SK-N-SH (cell line): ENCODE measurements at regions not wholly inside any gene's neighbourhood (a gene's known extent, or its start where the extent isn't known, plus 50 kb on each side); places are given as distances from the start of the nearest gene placed in this dataset.

ENCODE experiments used
- CTCF ChIA-PET: fragments of 300-600, 350-600 bp; formaldehyde crosslinking; extraction: SDS; loops from one replicate; lab custom pipeline; 2021; lab: Yijun Ruan, JAX
- POLR2A ChIA-PET: fragments of 350-600 bp; sonication (Branson Sonifier 250); formaldehyde crosslinking; extraction: SDS; loops from one replicate; lab custom pipeline; 2020; ENCODE audit warnings: antibody characterized with exemption, inconsistent platforms; lab: Yijun Ruan, JAX
- DNase-seq: peaks from one replicate; pipeline ENCODE4 v3.0.0; 2012
- H2AFZ ChIP-seq: fragments of 200-600 bp; sonication (generic); 2 replicates; pipeline ENCODE4 v1.8.1; 2016; ENCODE audit warnings: antibody characterized with exemption, mild to moderate bottlenecking, low read depth
- H3F3A ChIP-seq: fragments of 200-600 bp; sonication (generic); replicated peaks from 2 replicates; pipeline ENCODE3; 2016; ENCODE audit warnings: antibody characterized with exemption, mild to moderate bottlenecking; ENCODE audit not compliant: insufficient read depth
- H3K27ac ChIP-seq, 2 experiments: fragments of 200-500 bp in 1 of 2; fragments of 200-600 bp in 1 of 2; sonication (Bioruptor generic) in 1 of 2; sonication (generic), shearing (Covaris generic) in 1 of 2; 2 replicates each; pipeline versions ENCODE4 v1.5.1 to v1.6.1; 2014 to 2016; ENCODE audit warnings: low read depth in 2 of 2, inconsistent platforms in 1 of 2, low read length in 1 of 2, mild to moderate bottlenecking in 1 of 2, mixed read lengths in 1 of 2
- H3K27me3 ChIP-seq: fragments of 200-600 bp; sonication (generic), shearing (Covaris generic); 2 replicates; pipeline ENCODE4 v1.6.1; 2016; ENCODE audit warnings: mixed run types; ENCODE audit not compliant: insufficient read depth
- H3K36me3 ChIP-seq, 2 experiments: fragments of 200-500 bp in 1 of 2; fragments of 200-600 bp in 1 of 2; sonication (Bioruptor generic) in 1 of 2; sonication (generic) in 1 of 2; replicated peaks in 1 of 2; 2 replicates each; pipeline versions ENCODE3 to v1.5.1; 2014 to 2016; ENCODE audit warnings: low read length in 1 of 2, mild to moderate bottlenecking in 1 of 2; ENCODE audit not compliant: insufficient read depth in 2 of 2, control insufficient read depth in 1 of 2
- H3K4me1 ChIP-seq, 2 experiments: fragments of 200-500 bp in 1 of 2; fragments of 200-600 bp in 1 of 2; sonication (Bioruptor generic) in 1 of 2; sonication (generic), shearing (Covaris generic) in 1 of 2; 2 replicates each; pipeline versions ENCODE4 v1.5.1 to v1.6.1; 2014 to 2016; ENCODE audit warnings: low read depth in 1 of 2, low read length in 1 of 2, mixed run types in 1 of 2; ENCODE audit not compliant: insufficient read depth in 2 of 2, control insufficient read depth in 1 of 2
- H3K4me2 ChIP-seq: fragments of 200-600 bp; sonication (generic), shearing (Covaris generic); 2 replicates; pipeline ENCODE4 v1.6.1; 2017; ENCODE audit warnings: mixed run types
- H3K4me3 ChIP-seq, 2 experiments: fragments of 200-500 bp in 1 of 2; fragments of 200-600 bp in 1 of 2; sonication (Bioruptor generic) in 1 of 2; sonication (generic), shearing (Covaris generic) in 1 of 2; 2 replicates each; pipeline versions ENCODE4 v1.5.1 to v1.8.1; 2014 to 2016; ENCODE audit warnings: low read depth in 2 of 2, inconsistent platforms in 1 of 2, low read length in 1 of 2, mild to moderate bottlenecking in 1 of 2, mixed read lengths in 1 of 2, moderate library complexity in 1 of 2
- H3K79me2 ChIP-seq: fragments of 200-600 bp; sonication (generic); 2 replicates; pipeline ENCODE4 v1.8.1; 2017; ENCODE audit warnings: mild to moderate bottlenecking; ENCODE audit not compliant: insufficient read depth
- H3K9ac ChIP-seq: fragments of 200-600 bp; sonication (generic); 2 replicates; pipeline ENCODE4 v1.6.1; 2017; ENCODE audit warnings: mixed run types
- H3K9me2 ChIP-seq: fragments of 200-600 bp; sonication (generic); 2 replicates; pipeline ENCODE4 v1.6.1; 2017; ENCODE audit warnings: mixed run types
- H3K9me3 ChIP-seq: fragments of 200-600 bp; sonication (generic); 2 replicates; pipeline ENCODE4 v1.6.1; 2017; ENCODE audit warnings: mixed run types, mild to moderate bottlenecking, moderate library complexity
- H4K20me1 ChIP-seq: fragments of 200-600 bp; sonication (generic); 2 replicates; pipeline ENCODE4 v1.6.1; 2017; ENCODE audit warnings: mild to moderate bottlenecking, mixed run types; ENCODE audit not compliant: insufficient read depth
- EP300 ChIP-seq, 2 experiments: IDR thresholded peaks; 2 replicates each; pipeline versions ENCODE4 v1.4.0 to v1.6.1; 2012; ENCODE audit warnings: borderline replicate concordance in 1 of 2, low read depth in 1 of 2, low read length in 1 of 2
- EZH2phosphoT487 ChIP-seq: fragments of 200-600 bp; sonication (generic); IDR thresholded peaks from 2 replicates; pipeline ENCODE4 v1.6.1; 2017; ENCODE audit warnings: low read depth, mixed run types, mild to moderate bottlenecking, antibody characterized with exemption, moderate library complexity, borderline replicate concordance
- FOSL2 ChIP-seq: IDR thresholded peaks from 2 replicates; pipeline ENCODE4 v1.4.0; 2012; ENCODE audit warnings: low read depth, mild to moderate bottlenecking, moderate library complexity, borderline replicate concordance
- FOXM1 ChIP-seq: IDR thresholded peaks from 2 replicates; pipeline ENCODE4 v1.4.0; 2012; ENCODE audit warnings: low read depth, mild to moderate bottlenecking
- GATA2 ChIP-seq: sonication (generic); formaldehyde crosslinking; IDR thresholded peaks from 2 replicates; pipeline ENCODE4 v1.5.0; 2020; ENCODE audit warnings: mild to moderate bottlenecking, missing genetic modification reagents
- MXI1 ChIP-seq: IDR thresholded peaks from 2 replicates; pipeline ENCODE4 v1.6.1; 2012; ENCODE audit warnings: mild to moderate bottlenecking, low read depth, low read length, improper control_type of control experiment
- NRF1 ChIP-seq: IDR thresholded peaks from 2 replicates; pipeline ENCODE4 v1.6.1; 2012; ENCODE audit warnings: low read depth, mild to moderate bottlenecking, low read length
- POLR2AphosphoS5 ChIP-seq: IDR thresholded peaks from 2 replicates; pipeline ENCODE4 v1.6.1; 2012; ENCODE audit warnings: low read depth, low read length
- RFX5 ChIP-seq: IDR thresholded peaks from 2 replicates; pipeline ENCODE4 v1.6.1; 2012; ENCODE audit warnings: mild to moderate bottlenecking, improper control_type of control experiment, low read length
- SIN3A ChIP-seq: IDR thresholded peaks from 2 replicates; pipeline ENCODE4 v1.6.1; 2012; ENCODE audit warnings: low read depth, mild to moderate bottlenecking, low read length, moderate library complexity, borderline replicate concordance
- TAF1 ChIP-seq: IDR thresholded peaks from 2 replicates; pipeline ENCODE4 v1.6.1; 2012; ENCODE audit warnings: low read depth, mild to moderate bottlenecking, low read length, moderate library complexity, borderline replicate concordance
- YY1 ChIP-seq: IDR thresholded peaks from 2 replicates; pipeline ENCODE4 v1.4.0; 2012; ENCODE audit warnings: low read depth, mild to moderate bottlenecking
- WGBS: methylation state at CpG from one replicate; pipeline ENCODE4 v1.1.6; 2017; ENCODE audit warnings: low lambda C conversion rate; 5-methylcytosine and 5-hydroxymethylcytosine counted together
- TF ChIP-seq, protein P1 (sequence below): IDR thresholded peaks from 2 replicates; pipeline ENCODE4 v1.4.0; 2012; ENCODE audit warnings: low read depth
- TF ChIP-seq, protein P2 (sequence below): fragments of 150-350 bp; IDR thresholded peaks from 2 replicates; pipeline ENCODE4 v1.6.1; 2017; ENCODE audit warnings: antibody characterized with exemption, low read length, low read depth, borderline replicate concordance
- TF ChIP-seq, protein P3 (sequence below): IDR thresholded peaks from 2 replicates; pipeline ENCODE4 v1.4.0; 2012; ENCODE audit warnings: low read depth, borderline replicate concordance

DNA sequence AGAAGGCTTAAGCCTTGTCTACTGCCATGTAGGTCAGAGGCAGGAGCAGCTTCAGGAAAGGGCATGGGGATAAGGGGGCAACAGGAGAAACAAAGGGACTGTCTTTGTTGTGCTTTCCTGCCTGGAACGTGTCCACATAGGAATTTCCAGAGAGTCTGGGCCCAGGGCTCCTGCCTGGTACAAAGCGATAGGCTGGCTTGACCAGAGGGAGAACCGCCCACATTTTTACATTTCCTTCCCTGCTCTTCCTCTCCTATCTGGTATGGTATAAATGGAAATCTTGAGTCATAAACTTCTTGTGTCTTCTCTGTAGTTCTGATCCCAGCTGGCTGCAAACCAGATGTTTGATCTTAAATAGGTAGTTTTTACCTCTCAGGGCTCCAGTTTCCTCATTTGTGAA lies 414.8 kb downstream of the HRH4 start:
- Histone ChIP-seq H3K4me1 (no peaks in the 10 kb centered on the region; a peak in 2 of 4 replicates), H4K20me1 (no peaks in the 10 kb centered on the region), H3K36me3 (no peaks in the 10 kb centered on the region), H3K27ac (no peak overlapping the region), H3K79me2 (no peaks in the 10 kb centered on the region), H2AFZ (no peak overlapping the region), H3K4me3 (no peak overlapping the region), H3K9ac (no peak overlapping the region), H3K9me3 (no peaks in the 10 kb centered on the region), H3K27me3 (no peaks in the 10 kb centered on the region; the same call in 1 of the 2 replicates), H3K4me2 (no peak overlapping the region), H3F3A (no peaks in the 10 kb centered on the region), H3K9me2 (no peaks in the 10 kb centered on the region)
- TF ChIP-seq EP300 (IDR thresholded peaks at IDR 0.05; ENCODE audit: borderline replicate concordance in 1 of 2, low read depth in 1 of 2, low read length in 1 of 2) (no peak), EZH2phosphoT487 (no peak), NRF1 (no peak), MXI1 (no peak), FOSL2 (no peak), SIN3A (no peak), FOXM1 (no peak), YY1 (no peak)
- TF ChIP-seq, protein P1, sequence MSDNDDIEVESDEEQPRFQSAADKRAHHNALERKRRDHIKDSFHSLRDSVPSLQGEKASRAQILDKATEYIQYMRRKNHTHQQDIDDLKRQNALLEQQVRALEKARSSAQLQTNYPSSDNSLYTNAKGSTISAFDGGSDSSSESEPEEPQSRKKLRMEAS, result no peak
- TF ChIP-seq, protein P2, sequence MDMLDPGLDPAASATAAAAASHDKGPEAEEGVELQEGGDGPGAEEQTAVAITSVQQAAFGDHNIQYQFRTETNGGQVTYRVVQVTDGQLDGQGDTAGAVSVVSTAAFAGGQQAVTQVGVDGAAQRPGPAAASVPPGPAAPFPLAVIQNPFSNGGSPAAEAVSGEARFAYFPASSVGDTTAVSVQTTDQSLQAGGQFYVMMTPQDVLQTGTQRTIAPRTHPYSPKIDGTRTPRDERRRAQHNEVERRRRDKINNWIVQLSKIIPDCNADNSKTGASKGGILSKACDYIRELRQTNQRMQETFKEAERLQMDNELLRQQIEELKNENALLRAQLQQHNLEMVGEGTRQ, result no peak
- WGBS, result 71% methylated on average over 3 of the region's 3 CpGs
- POLR2A ChIA-PET, result no interaction called here
- CTCF ChIA-PET, result interaction anchor here (2.3 to 2.8 kb wide), 2 partner anchors 332 to 957 kb away, joined by 5 to 17 read pairs; no protein-coding TSS in a partner anchor
- DNase-seq, result no peak

DNA sequence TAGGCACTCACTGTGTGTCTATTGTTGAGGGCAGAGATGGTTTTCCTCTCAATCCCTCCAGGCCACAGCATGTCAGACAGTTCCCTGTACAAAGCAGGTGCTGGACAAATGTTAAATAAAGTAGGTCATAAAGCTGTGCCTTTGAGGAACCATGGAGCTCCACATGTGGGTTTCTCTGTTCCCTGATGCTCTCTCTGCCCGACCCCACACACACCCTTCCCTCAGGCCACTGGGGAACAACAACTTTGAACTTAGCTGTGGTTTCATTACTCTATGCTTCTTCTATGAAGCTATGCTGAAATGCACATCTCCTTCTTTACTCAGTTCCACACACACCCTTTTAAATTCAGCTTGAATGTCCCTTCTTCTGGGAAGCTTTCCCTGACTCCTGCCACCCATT lies 415.3 kb downstream of the HRH4 start:
- Histone ChIP-seq H3K27ac (no peak overlapping the region), H4K20me1 (no peaks in the 10 kb centered on the region), H2AFZ (no peak overlapping the region), H3K4me1 (no peaks in the 10 kb centered on the region; a peak in 2 of 4 replicates), H3K9me2 (no peaks in the 10 kb centered on the region), H3K27me3 (no peaks in the 10 kb centered on the region; the same call in 1 of the 2 replicates), H3K4me2 (no peak overlapping the region), H3K4me3 (no peak overlapping the region), H3K36me3 (no peaks in the 10 kb centered on the region), H3K9ac (no peak overlapping the region), H3K79me2 (no peaks in the 10 kb centered on the region), H3F3A (no peaks in the 10 kb centered on the region), H3K9me3 (no peaks in the 10 kb centered on the region)
- ChIA-PET POLR2A (no interaction called here), CTCF (interaction anchor here (2.3 to 2.8 kb wide), 2 partner anchors 332 to 957 kb away, joined by 5 to 17 read pairs; no protein-coding TSS in a partner anchor)
- DNase-seq, result no peak
- no peak for TF ChIP-seq GATA2 (CRISPR knock-in tag)
- TF ChIP-seq RFX5, result no peak
- TF ChIP-seq POLR2AphosphoS5, result no peak
- TF ChIP-seq, protein P3, sequence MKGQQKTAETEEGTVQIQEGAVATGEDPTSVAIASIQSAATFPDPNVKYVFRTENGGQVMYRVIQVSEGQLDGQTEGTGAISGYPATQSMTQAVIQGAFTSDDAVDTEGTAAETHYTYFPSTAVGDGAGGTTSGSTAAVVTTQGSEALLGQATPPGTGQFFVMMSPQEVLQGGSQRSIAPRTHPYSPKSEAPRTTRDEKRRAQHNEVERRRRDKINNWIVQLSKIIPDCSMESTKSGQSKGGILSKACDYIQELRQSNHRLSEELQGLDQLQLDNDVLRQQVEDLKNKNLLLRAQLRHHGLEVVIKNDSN, result no peak
- no peak for TF ChIP-seq YY1
- no peak for TF ChIP-seq TAF1
- 8% methylated on average over 1 of the region's 1 CpG for WGBS
